ENCODE measurements at regions not wholly inside any gene's neighbourhood (a gene's known extent, or its start where the extent isn't known, plus 50 kb on each side); places are given as distances from the start of the nearest gene placed in this dataset.

DNA sequence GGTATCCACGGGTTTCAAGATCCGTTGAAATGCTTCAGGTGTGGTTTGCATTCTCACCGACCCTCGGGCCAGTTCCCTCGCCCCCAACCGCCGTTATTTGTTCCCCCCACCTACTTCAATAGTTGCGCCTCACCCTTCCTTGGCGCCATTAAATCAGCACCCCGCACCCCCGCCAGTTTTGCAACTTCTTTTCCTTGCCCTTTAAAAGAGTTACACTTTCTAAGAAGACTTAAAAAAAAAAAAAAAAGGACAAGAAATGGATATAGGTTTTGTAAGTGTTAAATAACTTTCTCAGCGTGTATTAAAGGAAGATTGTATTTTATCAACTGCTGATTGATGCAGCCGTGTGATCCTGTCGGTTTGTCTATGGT lies 87.2 kb downstream of the NR2F2 start:
- Mint-ChIP-seq H3K36me3 (peaks cover 0 to 7% of the 10 kb centered on the region in 2 donors), H3K4me1 (no peaks in the 10 kb centered on the region), H3K27me3 (peaks cover 54 to 72% (median 72%) of the 10 kb centered on the region in 3 donors), H3K4me3 (no peak overlapping the region), H3K9me3 (peaks cover 0 to 3% (median 0%) of the 10 kb centered on the region in 7 donors), H3K27ac (peak overlapping the region in 1 of 6 donors; percentile 66)
- ATAC-seq (ENCODE audit: low read depth in 2 of 2): no peak
- DNase-seq: no peak

- H3K27ac Mint-ChIP-seq: no peak overlapping the region
- H3K27me3 Mint-ChIP-seq: peaks cover 51 to 68% (median 68%) of the 10 kb centered on the region in 3 donors
- ATAC-seq (ENCODE audit: low read depth in 2 of 2) (no peak), DNase-seq (no peak)
- H3K9me3 Mint-ChIP-seq: peaks cover 0 to 3% (median 0%) of the 10 kb centered on the region in 7 donors
- no peaks in the 10 kb centered on the region for H3K4me1 Mint-ChIP-seq
- H3K36me3 Mint-ChIP-seq: peaks cover 0 to 7% of the 10 kb centered on the region in 2 donors
- no peak overlapping the region for H3K4me3 Mint-ChIP-seq
Observed at GRCh38 chr15:96418146-96418545, 87.6 kb downstream of the NR2F2 start.

DNA sequence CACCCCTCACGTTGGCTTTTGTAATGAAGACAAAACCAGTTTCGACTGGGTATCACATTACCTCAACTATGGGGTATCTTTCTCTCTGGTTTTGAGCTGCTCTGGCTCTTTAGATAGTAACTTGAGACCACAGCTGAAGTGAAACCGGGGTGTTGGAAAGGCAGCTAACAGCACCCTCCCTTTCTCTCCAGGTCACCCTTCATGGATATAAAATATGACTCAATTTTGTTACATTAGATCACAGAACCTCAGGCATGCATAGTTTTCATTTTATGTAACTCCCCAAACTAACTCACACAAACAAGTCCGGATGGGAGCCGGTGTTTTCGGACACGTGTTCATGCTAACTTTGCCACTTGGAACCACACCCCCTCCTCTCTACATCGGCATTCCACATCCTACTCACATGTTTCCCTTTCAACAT lies 90.7 kb downstream of the NR2F2 start:
- Mint-ChIP-seq H3K36me3 (peaks cover 0 to 7% of the 10 kb centered on the region in 2 donors), H3K4me1 (no peaks in the 10 kb centered on the region), H3K27me3 (peaks cover 39 to 40% (median 39%) of the 10 kb centered on the region in 3 donors), H3K27ac (no peak overlapping the region), H3K4me3 (no peak overlapping the region), H3K9me3 (peaks cover 0 to 7% (median 3%) of the 10 kb centered on the region in 7 donors)
- no peak for DNase-seq
- no peak for ATAC-seq (ENCODE audit: low read depth in 2 of 2)

DNA sequence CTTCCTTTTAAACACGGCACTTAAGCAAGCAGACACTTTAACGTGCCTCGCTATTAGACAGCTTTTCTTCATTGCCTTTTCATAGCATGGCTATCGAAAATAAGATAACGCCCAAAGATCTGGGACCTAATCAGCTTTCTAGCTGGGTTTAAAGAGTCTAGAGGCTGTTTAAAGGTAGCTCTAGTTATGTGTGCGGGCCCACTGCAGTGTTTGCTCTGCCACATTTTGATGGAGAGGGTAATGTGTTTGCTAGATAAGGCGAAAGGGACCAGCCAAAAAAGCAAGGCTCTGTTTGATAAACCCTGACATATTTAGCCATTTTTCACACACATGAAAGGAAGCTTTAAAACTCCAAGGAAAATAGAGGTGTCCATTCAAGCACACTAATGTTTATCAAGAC lies 91.6 kb downstream of the NR2F2 start:
- peaks cover 36 to 40% (median 38%) of the 10 kb centered on the region in 3 donors for H3K27me3 Mint-ChIP-seq
- no peak overlapping the region for H3K27ac Mint-ChIP-seq
- no peak overlapping the region for H3K4me3 Mint-ChIP-seq

DNA sequence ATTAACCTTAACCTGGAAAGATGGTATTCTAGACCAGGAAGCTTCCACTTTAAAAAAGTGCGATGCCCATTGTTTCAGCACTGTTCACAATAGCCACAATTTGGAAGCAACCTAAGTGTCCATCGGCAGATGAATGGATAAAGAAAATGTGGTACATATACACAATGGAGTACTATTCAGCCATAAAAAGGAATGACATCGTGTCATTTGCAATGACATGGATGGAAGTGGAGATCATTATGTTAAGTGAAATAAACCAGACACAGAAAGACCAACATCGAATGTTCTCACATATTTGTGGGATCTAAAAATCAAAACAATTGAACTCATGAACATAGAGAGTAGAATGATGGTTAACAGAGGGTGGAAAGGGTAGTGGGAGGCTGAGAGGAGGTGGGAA lies 94.2 kb downstream of the NR2F2 start:
- Mint-ChIP-seq H3K9me3 (peaks cover 0 to 5% (median 3%) of the 10 kb centered on the region in 7 donors), H3K36me3 (no peaks in the 10 kb centered on the region), H3K4me1 (no peaks in the 10 kb centered on the region), H3K27ac (no peak overlapping the region), H3K4me3 (no peak overlapping the region), H3K27me3 (peaks cover 11 to 17% (median 13%) of the 10 kb centered on the region in 3 donors)
- ATAC-seq (ENCODE audit: low read depth in 2 of 2): no peak
- DNase-seq: no peak

More for the DNA sequence above, 91.6 kb downstream of the NR2F2 start:
- Mint-ChIP-seq H3K4me1 (no peaks in the 10 kb centered on the region), H3K9me3 (peaks cover 0 to 7% (median 3%) of the 10 kb centered on the region in 7 donors), H3K36me3 (peaks cover 0 to 7% of the 10 kb centered on the region in 2 donors)
- DNase-seq (no peak), ATAC-seq (ENCODE audit: low read depth in 2 of 2) (no peak)

- no peaks in the 10 kb centered on the region for H3K4me1 Mint-ChIP-seq
- H3K9me3 Mint-ChIP-seq: peaks cover 0 to 5% (median 3%) of the 10 kb centered on the region in 7 donors
- no peak overlapping the region for H3K4me3 Mint-ChIP-seq
- H3K36me3 Mint-ChIP-seq: no peaks in the 10 kb centered on the region
- peaks cover 0 to 7% (median 0%) of the 10 kb centered on the region in 3 donors for H3K27me3 Mint-ChIP-seq
- H3K27ac Mint-ChIP-seq: no peak overlapping the region
- ATAC-seq (ENCODE audit: low read depth in 2 of 2) (no peak), DNase-seq (no peak)
Observed at GRCh38 chr15:96428742-96429141, 98.2 kb downstream of the NR2F2 start.

DNA sequence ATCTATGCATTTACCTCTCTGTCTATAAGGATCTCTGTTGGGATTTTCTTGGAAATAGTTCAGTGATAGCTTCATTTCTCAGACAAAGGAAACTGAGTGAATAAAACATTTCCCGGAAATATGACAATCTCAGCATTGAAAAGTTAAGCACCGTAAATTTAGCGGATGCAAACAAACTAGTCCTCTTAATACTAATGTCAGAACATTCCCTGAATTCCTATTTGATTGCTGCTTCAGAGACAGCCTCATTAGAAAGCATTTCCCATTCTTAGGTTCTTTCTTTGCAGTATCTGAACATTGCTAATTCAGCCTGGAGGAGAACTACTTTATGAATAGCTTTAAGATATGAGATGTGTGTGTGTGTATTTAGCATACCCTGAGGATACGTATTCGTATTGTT lies 101.3 kb downstream of the NR2F2 start:
- Mint-ChIP-seq H3K4me1 (no peaks in the 10 kb centered on the region), H3K27me3 (no peaks in the 10 kb centered on the region), H3K27ac (no peak overlapping the region), H3K9me3 (no peaks in the 10 kb centered on the region), H3K36me3 (no peaks in the 10 kb centered on the region), H3K4me3 (no peak overlapping the region)
- no peak for DNase-seq
- no peak for ATAC-seq (ENCODE audit: low read depth in 2 of 2)

DNA sequence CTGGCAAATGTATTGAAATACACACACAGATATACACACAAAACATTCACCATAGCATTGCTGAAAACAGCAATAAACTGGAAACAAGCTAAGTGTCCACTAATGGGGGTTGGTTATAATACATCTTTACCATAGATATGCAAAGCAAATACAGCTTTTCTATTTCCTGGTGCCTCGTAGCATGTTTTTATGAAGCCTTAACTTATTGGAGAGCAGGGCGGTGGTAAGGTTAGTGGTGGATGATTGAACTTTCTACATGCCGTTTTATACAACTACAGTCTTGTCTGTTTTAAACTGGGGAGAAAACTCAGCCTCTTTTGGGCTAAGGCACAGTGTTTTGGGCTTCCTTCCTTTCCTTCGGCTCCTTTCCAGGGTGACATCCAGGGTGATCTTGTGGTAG lies 104.5 kb downstream of the NR2F2 start:
- H3K27me3 Mint-ChIP-seq: no peaks in the 10 kb centered on the region
- no peaks in the 10 kb centered on the region for H3K36me3 Mint-ChIP-seq
- DNase-seq (no peak), ATAC-seq (ENCODE audit: low read depth in 2 of 2) (no peak)
- H3K27ac Mint-ChIP-seq: no peak overlapping the region
- no peak overlapping the region for H3K4me3 Mint-ChIP-seq
- H3K4me1 Mint-ChIP-seq: no peaks in the 10 kb centered on the region
- peaks cover 0 to 8% (median 0%) of the 10 kb centered on the region in 7 donors for H3K9me3 Mint-ChIP-seq

DNA sequence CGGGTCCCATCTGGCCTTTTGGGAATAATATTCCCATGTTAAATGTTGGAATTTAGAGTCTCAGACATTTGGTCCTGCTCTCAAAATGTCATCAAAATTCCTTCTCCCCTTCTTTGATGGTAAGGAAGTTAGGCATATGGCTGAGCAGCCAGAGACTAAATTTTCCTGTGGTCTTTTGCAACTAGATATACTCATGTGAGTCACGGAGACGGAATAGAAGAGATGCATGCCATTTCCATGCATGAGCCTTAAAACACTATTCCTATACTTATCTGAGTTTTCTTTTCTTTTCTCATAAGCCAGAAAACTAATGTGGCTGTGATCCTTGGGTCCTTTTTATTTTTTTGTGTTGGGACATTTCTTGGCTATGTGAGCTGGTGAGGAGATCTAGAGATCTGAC lies 105.3 kb downstream of the NR2F2 start:
- Mint-ChIP-seq H3K9me3 (peaks cover 0 to 8% (median 0%) of the 10 kb centered on the region in 7 donors), H3K4me1 (no peaks in the 10 kb centered on the region), H3K27me3 (no peaks in the 10 kb centered on the region)

DNA sequence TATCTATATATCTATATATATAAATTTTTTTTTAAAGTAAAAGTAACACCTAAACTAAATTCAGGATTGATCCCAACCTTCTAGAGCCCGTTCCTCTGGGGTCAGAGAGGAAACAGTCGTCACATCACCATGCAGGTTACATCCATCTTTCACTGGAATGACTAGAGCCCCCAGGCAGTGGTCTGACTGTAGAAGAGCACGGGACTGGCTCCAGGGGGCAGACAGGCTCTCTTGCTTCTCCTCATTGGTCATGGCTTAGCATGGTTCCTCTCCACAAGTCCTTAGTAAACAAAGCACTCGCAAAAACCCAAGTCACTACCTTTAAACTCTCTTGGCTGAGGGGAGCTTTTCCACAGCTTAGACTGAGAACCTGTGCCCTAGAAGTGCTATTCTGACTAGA lies 110.5 kb downstream of the NR2F2 start:
- Mint-ChIP-seq H3K4me3 (no peak overlapping the region), H3K27me3 (no peaks in the 10 kb centered on the region), H3K27ac (no peak overlapping the region), H3K36me3 (no peaks in the 10 kb centered on the region), H3K4me1 (no peaks in the 10 kb centered on the region), H3K9me3 (peaks cover 0 to 8% (median 6%) of the 10 kb centered on the region in 7 donors)
- DNase-seq (no peak), ATAC-seq (ENCODE audit: low read depth in 2 of 2) (no peak)

More for the DNA sequence above, 105.3 kb downstream of the NR2F2 start:
- no peak for DNase-seq
- ATAC-seq (ENCODE audit: low read depth in 2 of 2): no peak
- Mint-ChIP-seq H3K36me3 (no peaks in the 10 kb centered on the region), H3K27ac (no peak overlapping the region), H3K4me3 (no peak overlapping the region)

- no peak for DNase-seq
- H3K9me3 Mint-ChIP-seq: peaks cover 0 to 11% (median 6%) of the 10 kb centered on the region in 7 donors
- no peaks in the 10 kb centered on the region for H3K4me1 Mint-ChIP-seq
- H3K27me3 Mint-ChIP-seq: peaks cover 0 to 7% (median 0%) of the 10 kb centered on the region in 3 donors
- no peak overlapping the region for H3K4me3 Mint-ChIP-seq
- no peak overlapping the region for H3K27ac Mint-ChIP-seq
- H3K36me3 Mint-ChIP-seq: no peaks in the 10 kb centered on the region
- no peak for ATAC-seq (ENCODE audit: low read depth in 2 of 2)
Observed at GRCh38 chr15:96442076-96442475, 111.6 kb downstream of the NR2F2 start.

GRCh38 chr15:96444865-96445264 lies 114.4 kb downstream of the NR2F2 start:
- Mint-ChIP-seq H3K27ac (no peak overlapping the region), H3K4me1 (no peaks in the 10 kb centered on the region), H3K36me3 (no peaks in the 10 kb centered on the region), H3K4me3 (no peak overlapping the region), H3K9me3 (peaks cover 0 to 11% (median 3%) of the 10 kb centered on the region in 7 donors), H3K27me3 (peaks cover 0 to 7% (median 0%) of the 10 kb centered on the region in 3 donors)
- DNase-seq (no peak), ATAC-seq (ENCODE audit: low read depth in 2 of 2) (no peak)

- no peak for DNase-seq
- no peak overlapping the region for H3K27ac Mint-ChIP-seq
- H3K9me3 Mint-ChIP-seq: peaks cover 0 to 9% (median 0%) of the 10 kb centered on the region in 7 donors
- no peak overlapping the region for H3K4me3 Mint-ChIP-seq
- H3K27me3 Mint-ChIP-seq: peaks cover 0 to 9% (median 7%) of the 10 kb centered on the region in 3 donors
- ATAC-seq (ENCODE audit: low read depth in 2 of 2): no peak
- no peaks in the 10 kb centered on the region for H3K36me3 Mint-ChIP-seq
- H3K4me1 Mint-ChIP-seq: no peaks in the 10 kb centered on the region
Observed at GRCh38 chr15:96448923-96449322, 118.4 kb downstream of the NR2F2 start.

DNA sequence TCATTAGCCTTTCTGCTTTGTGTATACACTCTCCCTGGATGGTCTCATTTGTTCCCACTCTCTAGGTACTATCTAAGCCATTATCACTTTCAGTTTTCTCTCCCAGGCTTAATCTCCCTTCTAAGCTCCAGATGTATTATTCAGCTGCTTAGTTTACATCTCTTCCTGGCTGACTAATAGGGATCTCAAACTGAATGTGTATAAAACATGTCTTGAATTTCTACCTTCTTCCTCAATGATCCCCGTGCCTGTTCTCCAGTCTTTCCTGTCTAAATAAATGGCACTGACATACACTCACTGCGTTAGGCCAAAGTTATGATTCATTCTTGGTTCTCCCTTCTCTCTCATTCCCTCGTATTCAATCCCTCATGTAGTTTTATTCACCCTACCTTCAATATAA lies 127.3 kb downstream of the NR2F2 start:
- Mint-ChIP-seq H3K9me3 (peaks cover 0 to 9% (median 0%) of the 10 kb centered on the region in 7 donors), H3K36me3 (no peaks in the 10 kb centered on the region), H3K4me3 (no peak overlapping the region), H3K27me3 (peaks cover 0 to 9% (median 5%) of the 10 kb centered on the region in 3 donors), H3K4me1 (no peaks in the 10 kb centered on the region), H3K27ac (no peak overlapping the region)
- no peak for DNase-seq
- no peak for ATAC-seq (ENCODE audit: low read depth in 2 of 2)

- Mint-ChIP-seq H3K4me3 (no peak overlapping the region), H3K27ac (no peak overlapping the region), H3K4me1 (no peaks in the 10 kb centered on the region), H3K27me3 (peaks cover 0 to 9% (median 5%) of the 10 kb centered on the region in 3 donors), H3K9me3 (peaks cover 0 to 9% (median 0%) of the 10 kb centered on the region in 7 donors), H3K36me3 (no peaks in the 10 kb centered on the region)
- no peak for DNase-seq
- no peak for ATAC-seq (ENCODE audit: low read depth in 2 of 2)
Observed at GRCh38 chr15:96460106-96460505, 129.6 kb downstream of the NR2F2 start.

All from naive B cell (primary cell).